ENCODE measurements at regions not wholly inside any gene's neighbourhood (a gene's known extent, or its start where the extent isn't known, plus 50 kb on each side); places are given as distances from the start of the nearest gene placed in this dataset.

- H3K4me3 Mint-ChIP-seq: no peak overlapping the region
- no peaks in the 10 kb centered on the region for H3K4me1 Mint-ChIP-seq
- no peak overlapping the region for H3K27ac Mint-ChIP-seq
- peaks cover 0 to 10% (median 0%) of the 10 kb centered on the region in 9 donors for H3K9me3 Mint-ChIP-seq
- POLR2A ChIA-PET: interaction anchor here (0.6 kb wide), 1 partner anchor 717 kb away, joined by 4 read pairs; no protein-coding TSS in a partner anchor
- no peaks in the 10 kb centered on the region for H3K27me3 Mint-ChIP-seq
- DNase-seq (no peak), ATAC-seq (no peak)
- H3K36me3 Mint-ChIP-seq: no peaks in the 10 kb centered on the region
Observed at GRCh38 chr5:107058803-107059202, 611.9 kb downstream of the EFNA5 start.

- Mint-ChIP-seq H3K27me3 (no peaks in the 10 kb centered on the region), H3K4me1 (no peaks in the 10 kb centered on the region)
- POLR2A ChIA-PET: interaction anchor here (0.6 kb wide), 1 partner anchor 717 kb away, joined by 4 read pairs; no protein-coding TSS in a partner anchor
Observed at GRCh38 chr5:107058235-107058634, 612.5 kb downstream of the EFNA5 start.

GRCh38 chr5:107056278-107056677 lies 614.5 kb downstream of the EFNA5 start:
- POLR2A ChIA-PET: no interaction called here
- Mint-ChIP-seq H3K4me3 (no peak overlapping the region), H3K9me3 (peaks cover 0 to 3% (median 0%) of the 10 kb centered on the region in 9 donors), H3K27ac (no peak overlapping the region), H3K27me3 (no peaks in the 10 kb centered on the region), H3K36me3 (no peaks in the 10 kb centered on the region), H3K4me1 (no peaks in the 10 kb centered on the region)
- ATAC-seq: no peak
- DNase-seq: no peak

More at GRCh38 chr5:107058235-107058634, 612.5 kb downstream of the EFNA5 start:
- Mint-ChIP-seq H3K4me3 (no peak overlapping the region), H3K27ac (no peak overlapping the region), H3K36me3 (no peaks in the 10 kb centered on the region), H3K9me3 (peaks cover 0 to 10% (median 0%) of the 10 kb centered on the region in 9 donors)
- ATAC-seq: no peak
- DNase-seq: no peak

GRCh38 chr5:107047048-107047447 lies 623.7 kb downstream of the EFNA5 start:
- no peak for DNase-seq
- no peaks in the 10 kb centered on the region for H3K4me1 Mint-ChIP-seq
- H3K36me3 Mint-ChIP-seq: no peaks in the 10 kb centered on the region
- H3K9me3 Mint-ChIP-seq: peaks cover 0 to 15% (median 0%) of the 10 kb centered on the region in 9 donors
- no peak overlapping the region for H3K27ac Mint-ChIP-seq
- H3K4me3 Mint-ChIP-seq: no peak overlapping the region
- POLR2A ChIA-PET: no interaction called here
- no peaks in the 10 kb centered on the region for H3K27me3 Mint-ChIP-seq
- ATAC-seq: no peak

GRCh38 chr5:107043665-107044064 lies 627.1 kb downstream of the EFNA5 start:
- Mint-ChIP-seq H3K36me3 (no peaks in the 10 kb centered on the region), H3K27me3 (no peaks in the 10 kb centered on the region), H3K9me3 (no peaks in the 10 kb centered on the region), H3K27ac (no peak overlapping the region), H3K4me1 (no peaks in the 10 kb centered on the region), H3K4me3 (no peak overlapping the region)
- DNase-seq: no peak
- POLR2A ChIA-PET: no interaction called here
- ATAC-seq: no peak

GRCh38 chr5:107040907-107041306 lies 629.8 kb downstream of the EFNA5 start:
- no peaks in the 10 kb centered on the region for H3K27me3 Mint-ChIP-seq
- ATAC-seq: no peak
- no peaks in the 10 kb centered on the region for H3K36me3 Mint-ChIP-seq
- POLR2A ChIA-PET: no interaction called here
- H3K9me3 Mint-ChIP-seq: peaks cover 0 to 12% (median 0%) of the 10 kb centered on the region in 9 donors
- no peak overlapping the region for H3K27ac Mint-ChIP-seq
- H3K4me3 Mint-ChIP-seq: no peak overlapping the region
- no peaks in the 10 kb centered on the region for H3K4me1 Mint-ChIP-seq
- no peak for DNase-seq

GRCh38 chr5:107032629-107033028 lies 638.1 kb downstream of the EFNA5 start:
- Mint-ChIP-seq H3K9me3 (peaks cover 0 to 12% (median 2%) of the 10 kb centered on the region in 9 donors), H3K27me3 (no peaks in the 10 kb centered on the region), H3K27ac (no peak overlapping the region), H3K4me1 (no peaks in the 10 kb centered on the region), H3K4me3 (no peak overlapping the region), H3K36me3 (no peaks in the 10 kb centered on the region)
- no peak for ATAC-seq
- DNase-seq: no peak
- POLR2A ChIA-PET: no interaction called here

- Mint-ChIP-seq H3K27ac (no peak overlapping the region), H3K4me3 (no peak overlapping the region), H3K36me3 (no peaks in the 10 kb centered on the region), H3K27me3 (no peaks in the 10 kb centered on the region), H3K4me1 (no peaks in the 10 kb centered on the region), H3K9me3 (peaks cover 0 to 11% (median 0%) of the 10 kb centered on the region in 9 donors)
- POLR2A ChIA-PET: no interaction called here
- DNase-seq: no peak
- ATAC-seq: no peak
Observed at GRCh38 chr5:107028938-107029337, 641.8 kb downstream of the EFNA5 start.

- POLR2A ChIA-PET: no interaction called here
- Mint-ChIP-seq H3K9me3 (peaks cover 0 to 12% (median 2%) of the 10 kb centered on the region in 9 donors), H3K27ac (no peak overlapping the region), H3K36me3 (no peaks in the 10 kb centered on the region), H3K4me3 (no peak overlapping the region), H3K27me3 (no peaks in the 10 kb centered on the region), H3K4me1 (no peaks in the 10 kb centered on the region)
- ATAC-seq: no peak
- DNase-seq: no peak
Observed at GRCh38 chr5:107025712-107026497, 644.8 kb downstream of the EFNA5 start.

- Mint-ChIP-seq H3K27ac (no peak overlapping the region), H3K4me3 (no peak overlapping the region)
Observed at GRCh38 chr5:107023732-107024131, 647.0 kb downstream of the EFNA5 start.

GRCh38 chr5:107021575-107021974 lies 649.2 kb downstream of the EFNA5 start:
- DNase-seq (no peak), ATAC-seq (no peak)
- Mint-ChIP-seq H3K27ac (no peak overlapping the region), H3K27me3 (peaks cover 0 to 2% (median 0%) of the 10 kb centered on the region in 5 donors), H3K4me1 (no peaks in the 10 kb centered on the region), H3K36me3 (no peaks in the 10 kb centered on the region), H3K9me3 (peaks cover 0 to 9% (median 2%) of the 10 kb centered on the region in 9 donors), H3K4me3 (no peak overlapping the region)
- POLR2A ChIA-PET: no interaction called here

More at GRCh38 chr5:107023732-107024131, 647.0 kb downstream of the EFNA5 start:
- Mint-ChIP-seq H3K36me3 (no peaks in the 10 kb centered on the region), H3K9me3 (peaks cover 0 to 9% (median 0%) of the 10 kb centered on the region in 9 donors), H3K4me1 (no peaks in the 10 kb centered on the region), H3K27me3 (no peaks in the 10 kb centered on the region)
- DNase-seq (no peak), ATAC-seq (no peak)
- POLR2A ChIA-PET: no interaction called here

GRCh38 chr5:107020626-107021025 lies 650.1 kb downstream of the EFNA5 start:
- Mint-ChIP-seq H3K9me3 (peaks cover 0 to 9% (median 2%) of the 10 kb centered on the region in 9 donors), H3K4me3 (no peak overlapping the region)
- POLR2A ChIA-PET: no interaction called here

GRCh38 chr5:107017616-107018015 lies 653.1 kb downstream of the EFNA5 start:
- Mint-ChIP-seq H3K27ac (no peak overlapping the region), H3K36me3 (no peaks in the 10 kb centered on the region), H3K4me1 (no peaks in the 10 kb centered on the region), H3K4me3 (no peak overlapping the region), H3K27me3 (peaks cover 0 to 3% (median 0%) of the 10 kb centered on the region in 5 donors), H3K9me3 (peaks cover 0 to 9% (median 2%) of the 10 kb centered on the region in 9 donors)
- POLR2A ChIA-PET: no interaction called here
- ATAC-seq (no peak), DNase-seq (no peak)

More at GRCh38 chr5:107020626-107021025, 650.1 kb downstream of the EFNA5 start:
- peaks cover 0 to 2% (median 0%) of the 10 kb centered on the region in 5 donors for H3K27me3 Mint-ChIP-seq
- ATAC-seq: no peak
- no peaks in the 10 kb centered on the region for H3K36me3 Mint-ChIP-seq
- DNase-seq: no peak
- H3K27ac Mint-ChIP-seq: no peak overlapping the region
- H3K4me1 Mint-ChIP-seq: no peaks in the 10 kb centered on the region

- Mint-ChIP-seq H3K36me3 (no peaks in the 10 kb centered on the region), H3K9me3 (peaks cover 0 to 12% (median 0%) of the 10 kb centered on the region in 9 donors), H3K4me3 (no peak overlapping the region), H3K27me3 (peaks cover 0 to 3% (median 0%) of the 10 kb centered on the region in 5 donors), H3K4me1 (no peaks in the 10 kb centered on the region), H3K27ac (no peak overlapping the region)
- POLR2A ChIA-PET: no interaction called here
- no peak for ATAC-seq
- DNase-seq: no peak
Observed at GRCh38 chr5:107012371-107012770, 658.4 kb downstream of the EFNA5 start.

Data from naive thymus-derived CD8-positive, alpha-beta T cell (primary cell).